Esophagus (tissue), 2 donors: ENCODE measurements at regions not wholly inside any gene's neighbourhood (a gene's known extent, or its start where the extent isn't known, plus 50 kb on each side); places are given as distances from the start of the nearest gene placed in this dataset.

Experiments used
- H3K27ac ChIP-seq, 2 donors: one replicate each; pipeline ENCODE4 v1.5.1; 2013; ENCODE audit warnings: low read depth in 2 of 2, mild to moderate bottlenecking in 2 of 2, inconsistent platforms in 1 of 2, low read length in 1 of 2, moderate library complexity in 1 of 2
- H3K27me3 ChIP-seq, 2 donors: one replicate each; pipeline ENCODE4 v1.6.1; 2013; ENCODE audit warnings: low read length in 2 of 2, control low read depth in 1 of 2, mild to moderate bottlenecking in 1 of 2; ENCODE audit not compliant: insufficient read depth in 2 of 2, control insufficient read depth in 1 of 2
- H3K36me3 ChIP-seq, 2 donors: one replicate each; pipeline ENCODE4 v1.6.1; 2013; ENCODE audit warnings: low read length in 1 of 2; ENCODE audit not compliant: control insufficient read depth in 2 of 2, insufficient read depth in 2 of 2
- H3K4me1 ChIP-seq, 2 donors: one replicate each; pipeline ENCODE4 v1.6.1; 2013; ENCODE audit warnings: low read length in 1 of 2; ENCODE audit not compliant: control insufficient read depth in 2 of 2, insufficient read depth in 2 of 2
- H3K4me3 ChIP-seq, 2 donors: one replicate each; pipeline ENCODE4 v1.5.1; 2013; ENCODE audit warnings: low read length in 2 of 2, mild to moderate bottlenecking in 2 of 2, low read depth in 1 of 2, moderate library complexity in 1 of 2
- H3K9me3 ChIP-seq, 2 donors: one replicate each; pipeline ENCODE4 v1.6.1; 2013; ENCODE audit warnings: mild to moderate bottlenecking in 2 of 2, low read depth in 1 of 2, low read length in 1 of 2, moderate library complexity in 1 of 2; ENCODE audit not compliant: control insufficient read depth in 2 of 2, insufficient read depth in 1 of 2
- WGBS, 2 donors: extraction: QIAGEN DNeasy Blood & Tissue Kit; methylation state at CpG; one replicate each; pipeline ENCODE4 v1.1.7; 2013; 5-methylcytosine and 5-hydroxymethylcytosine counted together
- donor health status: healthy with polysubstance abuse.
- donor health status: Bipolar disorder and iron deficiency.

- no peak overlapping the region for H3K27ac ChIP-seq
- WGBS, 2 donors = 68 to 73% methylated on average over 9 of the region's 9 CpGs
- no peaks in the 10 kb centered on the region for H3K27me3 ChIP-seq
- no peaks in the 10 kb centered on the region for H3K9me3 ChIP-seq
- peaks cover 0 to 2% of the 10 kb centered on the region in 2 donors for H3K4me1 ChIP-seq
- H3K36me3 ChIP-seq = no peaks in the 10 kb centered on the region
- no peak overlapping the region for H3K4me3 ChIP-seq
Measured at GRCh38 chr3:44110648-44111047, 131.0 kb upstream of the TOPAZ1 start.

GRCh38 chr3:44111482-44111881, 130.2 kb upstream of the TOPAZ1 start:
- Histone ChIP-seq H3K27me3 (no peaks in the 10 kb centered on the region), H3K36me3 (no peaks in the 10 kb centered on the region), H3K4me1 (peaks cover 0 to 2% of the 10 kb centered on the region in 2 donors), H3K9me3 (no peaks in the 10 kb centered on the region), H3K4me3 (no peak overlapping the region), H3K27ac (no peak overlapping the region)
- WGBS, 2 donors = 73 to 84% methylated on average over 2 of the region's 2 CpGs

- Histone ChIP-seq H3K9me3 (no peaks in the 10 kb centered on the region), H3K4me1 (no peaks in the 10 kb centered on the region), H3K36me3 (no peaks in the 10 kb centered on the region), H3K4me3 (no peak overlapping the region), H3K27me3 (no peaks in the 10 kb centered on the region), H3K27ac (no peak overlapping the region)
- 43 to 65% methylated on average over 12 of the region's 12 CpGs for WGBS, 2 donors
Measured at GRCh38 chr3:44114142-44114541, 127.5 kb upstream of the TOPAZ1 start.

GRCh38 chr3:44117239-44117638, 124.4 kb upstream of the TOPAZ1 start:
- 58% methylated on average over 2 of the region's 2 CpGs for WGBS, 2 donors
- H3K36me3 ChIP-seq = no peaks in the 10 kb centered on the region
- H3K27me3 ChIP-seq = no peaks in the 10 kb centered on the region
- no peak overlapping the region for H3K27ac ChIP-seq
- H3K4me3 ChIP-seq = no peak overlapping the region
- peaks cover 0 to 4% of the 10 kb centered on the region in 2 donors for H3K9me3 ChIP-seq
- no peaks in the 10 kb centered on the region for H3K4me1 ChIP-seq

GRCh38 chr3:44117736-44118135, 124.0 kb upstream of the TOPAZ1 start:
- no peak overlapping the region for H3K27ac ChIP-seq
- H3K36me3 ChIP-seq = no peaks in the 10 kb centered on the region
- no peaks in the 10 kb centered on the region for H3K27me3 ChIP-seq
- 81 to 84% methylated on average over 5 of the region's 5 CpGs for WGBS, 2 donors
- H3K4me1 ChIP-seq = no peaks in the 10 kb centered on the region
- no peak overlapping the region for H3K4me3 ChIP-seq
- H3K9me3 ChIP-seq = peaks cover 0 to 4% of the 10 kb centered on the region in 2 donors

GRCh38 chr3:44120721-44121582, 120.7 kb upstream of the TOPAZ1 start:
- Histone ChIP-seq H3K27me3 (no peaks in the 10 kb centered on the region), H3K9me3 (peaks cover 0 to 4% of the 10 kb centered on the region in 2 donors), H3K4me3 (no peak overlapping the region), H3K4me1 (no peaks in the 10 kb centered on the region), H3K27ac (no peak overlapping the region), H3K36me3 (no peaks in the 10 kb centered on the region)
- WGBS, 2 donors = 58 to 70% methylated on average over 6 of the region's 6 CpGs

- H3K36me3 ChIP-seq = no peaks in the 10 kb centered on the region
- H3K4me3 ChIP-seq = no peak overlapping the region
- WGBS, 2 donors = 94 to 95% methylated on average over 2 of the region's 2 CpGs
- no peak overlapping the region for H3K27ac ChIP-seq
- H3K27me3 ChIP-seq = no peaks in the 10 kb centered on the region
- H3K4me1 ChIP-seq = peaks cover 0 to 2% of the 10 kb centered on the region in 2 donors
- no peaks in the 10 kb centered on the region for H3K9me3 ChIP-seq
Measured at GRCh38 chr3:44125246-44125645, 116.4 kb upstream of the TOPAZ1 start.

GRCh38 chr3:44125882-44126281, 115.8 kb upstream of the TOPAZ1 start:
- no peaks in the 10 kb centered on the region for H3K9me3 ChIP-seq
- no peaks in the 10 kb centered on the region for H3K27me3 ChIP-seq
- H3K36me3 ChIP-seq = no peaks in the 10 kb centered on the region
- H3K4me1 ChIP-seq = peaks cover 0 to 2% of the 10 kb centered on the region in 2 donors
- WGBS, 2 donors = 79 to 85% methylated on average over 4 of the region's 4 CpGs
- H3K4me3 ChIP-seq = no peak overlapping the region
- H3K27ac ChIP-seq = no peak overlapping the region

- Histone ChIP-seq H3K9me3 (no peaks in the 10 kb centered on the region), H3K36me3 (no peaks in the 10 kb centered on the region), H3K27ac (no peak overlapping the region), H3K4me1 (peaks cover 0 to 2% of the 10 kb centered on the region in 2 donors), H3K27me3 (no peaks in the 10 kb centered on the region), H3K4me3 (no peak overlapping the region)
- 39 to 56% methylated on average over 7 of the region's 7 CpGs for whole genome bisulfite sequencing, 2 donors
Measured at GRCh38 chr3:44128057-44128775, 113.5 kb upstream of the TOPAZ1 start.
